Natural killer cell (primary cell): ENCODE measurements at regions not wholly inside any gene's neighbourhood (a gene's known extent, or its start where the extent isn't known, plus 50 kb on each side); places are given as distances from the start of the nearest gene placed in this dataset.

ENCODE experiments used
- ATAC-seq, 3 donors: fragments of 150-1000 bp in 2 of 3; fragments of 200-7000 bp in 1 of 3; cut with Tn5 transposase; 1 replicate in 1 of 3; 2 replicates in 2 of 3; pipeline ENCODE4 v1.10.0; 2021; ENCODE audit warnings: mild to moderate bottlenecking in 2 of 3, moderate library complexity in 2 of 3
- DNase-seq, 2 donors: peaks; one replicate each; pipeline versions ENCODE4 v3.0.0 to v3.0.0-alpha.2; 2013 to 2021; ENCODE audit warnings: mixed read lengths in 1 of 2
- H3K27ac ChIP-seq: one replicate; pipeline ENCODE4 v1.5.1; 2013; ENCODE audit warnings: mild to moderate bottlenecking, low read length
- H3K27me3 ChIP-seq: one replicate; pipeline ENCODE4 v1.6.1; 2013; ENCODE audit warnings: low read length; ENCODE audit not compliant: control insufficient read depth, insufficient read depth
- H3K36me3 ChIP-seq: one replicate; pipeline ENCODE4 v1.6.1; 2013; ENCODE audit warnings: low read length; ENCODE audit not compliant: control insufficient read depth, insufficient read depth
- H3K4me1 ChIP-seq: one replicate; pipeline ENCODE4 v1.6.1; 2013; ENCODE audit warnings: low read length; ENCODE audit not compliant: control insufficient read depth, insufficient read depth
- H3K4me3 ChIP-seq: one replicate; pipeline ENCODE4 v1.5.1; 2013; ENCODE audit warnings: low read length
- H3K9me3 ChIP-seq: one replicate; pipeline ENCODE4 v1.6.1; 2013; ENCODE audit warnings: low read length; ENCODE audit not compliant: control insufficient read depth, insufficient read depth
- H3K27ac Mint-ChIP-seq, 2 donors: one replicate each; pipeline ENCODE4 v1.8.0; 2022; ENCODE audit warnings: mild to moderate bottlenecking in 2 of 2, mixed read lengths in 2 of 2, moderate library complexity in 1 of 2
- H3K27me3 Mint-ChIP-seq, 2 donors: one replicate each; pipeline ENCODE4 v1.8.0; 2022; ENCODE audit warnings: low read depth in 2 of 2, mixed read lengths in 2 of 2
- H3K36me3 Mint-ChIP-seq: one replicate; pipeline ENCODE4 v1.8.0; 2022; ENCODE audit warnings: mixed read lengths
- H3K4me1 Mint-ChIP-seq, 2 donors: one replicate each; pipeline ENCODE4 v1.8.0; 2022; ENCODE audit warnings: mixed read lengths in 2 of 2
- H3K4me3 Mint-ChIP-seq: one replicate; pipeline ENCODE4 v1.8.0; 2022; ENCODE audit warnings: mild to moderate bottlenecking, moderate library complexity, mixed read lengths
- H3K9me3 Mint-ChIP-seq, 2 donors: one replicate each; pipeline ENCODE4 v1.8.0; 2022; ENCODE audit warnings: mixed read lengths in 2 of 2
- WGBS: methylation state at CpG from one replicate; pipeline ENCODE4 v1.1.7; 2013; ENCODE audit warnings: missing lambda C conversion rate; ENCODE audit not compliant: insufficient coverage; 5-methylcytosine and 5-hydroxymethylcytosine counted together
- intact Hi-C: fragments of 100-400 bp; cut with micrococcal nuclease; formaldehyde crosslinking; loops from one replicate; pipeline ENCODE4 v1.14.2; 2022
- TF ChIP-seq, protein P1 (sequence below): fragments of 200-600 bp; IDR thresholded peaks from one replicate; pipeline ENCODE4 v1.8.0; 2022; ENCODE audit warnings: antibody characterized with exemption

DNA sequence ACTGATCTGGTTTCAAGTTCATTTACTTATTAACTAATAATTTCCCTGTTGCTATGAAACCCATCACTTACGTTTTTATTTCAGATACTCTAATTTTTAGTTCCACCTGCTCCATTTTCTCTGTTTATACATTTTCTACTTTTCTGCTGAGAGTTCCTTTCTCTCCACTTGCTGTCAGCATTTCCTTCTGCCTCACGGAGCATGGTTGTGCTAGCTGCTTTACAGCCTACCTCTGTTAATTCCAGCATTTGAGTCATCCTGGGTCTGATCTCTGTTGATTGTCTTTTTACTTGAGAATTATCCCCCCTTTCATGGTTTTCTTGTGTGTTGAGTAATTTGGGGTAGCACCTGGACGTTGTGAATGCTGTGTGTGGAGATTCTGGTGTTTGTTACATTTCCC is 373.2 kb upstream of the C1orf174 start:
- Mint-ChIP-seq H3K27me3 (peaks cover 2 to 13% of the 10 kb centered on the region in 2 donors), H3K9me3 (peaks cover 0 to 3% of the 10 kb centered on the region in 2 donors)

GRCh38 chr1:4273747-4274146 is 373.7 kb upstream of the C1orf174 start:
- H3K4me1 ChIP-seq, result no peaks in the 10 kb centered on the region
- peaks cover 0 to 3% of the 10 kb centered on the region in 2 donors for H3K9me3 Mint-ChIP-seq
- H3K4me3 Mint-ChIP-seq, result no peak overlapping the region
- no peak for DNase-seq
- ATAC-seq, result no peak
- no peak overlapping the region for H3K27ac ChIP-seq
- no peak overlapping the region for H3K27ac Mint-ChIP-seq
- no peaks in the 10 kb centered on the region for H3K36me3 ChIP-seq
- peaks cover 2 to 13% of the 10 kb centered on the region in 2 donors for H3K27me3 Mint-ChIP-seq
- no peaks in the 10 kb centered on the region for H3K36me3 Mint-ChIP-seq
- no peaks in the 10 kb centered on the region for H3K4me1 Mint-ChIP-seq
- no peaks in the 10 kb centered on the region for H3K27me3 ChIP-seq
- H3K9me3 ChIP-seq, result peaks cover 11% of the 10 kb centered on the region
- 64% methylated on average over 4 of the region's 5 CpGs for WGBS
- TF ChIP-seq, protein P1, sequence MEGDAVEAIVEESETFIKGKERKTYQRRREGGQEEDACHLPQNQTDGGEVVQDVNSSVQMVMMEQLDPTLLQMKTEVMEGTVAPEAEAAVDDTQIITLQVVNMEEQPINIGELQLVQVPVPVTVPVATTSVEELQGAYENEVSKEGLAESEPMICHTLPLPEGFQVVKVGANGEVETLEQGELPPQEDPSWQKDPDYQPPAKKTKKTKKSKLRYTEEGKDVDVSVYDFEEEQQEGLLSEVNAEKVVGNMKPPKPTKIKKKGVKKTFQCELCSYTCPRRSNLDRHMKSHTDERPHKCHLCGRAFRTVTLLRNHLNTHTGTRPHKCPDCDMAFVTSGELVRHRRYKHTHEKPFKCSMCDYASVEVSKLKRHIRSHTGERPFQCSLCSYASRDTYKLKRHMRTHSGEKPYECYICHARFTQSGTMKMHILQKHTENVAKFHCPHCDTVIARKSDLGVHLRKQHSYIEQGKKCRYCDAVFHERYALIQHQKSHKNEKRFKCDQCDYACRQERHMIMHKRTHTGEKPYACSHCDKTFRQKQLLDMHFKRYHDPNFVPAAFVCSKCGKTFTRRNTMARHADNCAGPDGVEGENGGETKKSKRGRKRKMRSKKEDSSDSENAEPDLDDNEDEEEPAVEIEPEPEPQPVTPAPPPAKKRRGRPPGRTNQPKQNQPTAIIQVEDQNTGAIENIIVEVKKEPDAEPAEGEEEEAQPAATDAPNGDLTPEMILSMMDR, result no peak
- intact Hi-C loops, result no loop called here
- no peak overlapping the region for H3K4me3 ChIP-seq

More for the DNA sequence above, 373.2 kb upstream of the C1orf174 start:
- ATAC-seq (no peak), DNase-seq (no peak)
- no peak overlapping the region for H3K4me3 Mint-ChIP-seq
- Histone ChIP-seq H3K9me3 (peaks cover 11% of the 10 kb centered on the region), H3K4me1 (no peaks in the 10 kb centered on the region), H3K27ac (no peak overlapping the region), H3K4me3 (no peak overlapping the region), H3K36me3 (no peaks in the 10 kb centered on the region), H3K27me3 (no peaks in the 10 kb centered on the region)
- H3K4me1 Mint-ChIP-seq, result no peaks in the 10 kb centered on the region
- intact Hi-C loops, result no loop called here
- WGBS, result 74% methylated on average over 3 of the region's 3 CpGs
- H3K27ac Mint-ChIP-seq, result no peak overlapping the region
- H3K36me3 Mint-ChIP-seq, result no peaks in the 10 kb centered on the region
- TF ChIP-seq, protein P1, result no peak

DNA sequence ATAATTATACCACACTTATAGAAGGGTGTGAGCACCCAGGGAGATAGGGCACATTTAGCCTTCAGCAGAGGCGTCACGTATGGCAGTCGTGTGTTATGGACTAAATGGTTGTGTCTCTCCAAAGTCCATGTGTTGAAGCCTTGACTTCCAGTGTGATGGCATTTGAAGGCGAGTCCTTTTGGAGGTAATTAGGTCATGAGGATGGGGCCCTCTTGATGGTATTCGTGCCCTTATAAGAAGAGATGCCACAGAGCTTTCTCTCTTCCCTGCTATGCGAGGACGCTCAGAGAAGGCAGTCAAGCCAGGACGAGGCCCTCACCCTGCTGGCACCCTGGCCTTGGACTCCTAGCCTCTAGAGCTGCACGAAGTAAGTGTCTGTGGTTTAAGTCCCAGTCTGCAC is 375.0 kb upstream of the C1orf174 start:
- H3K27ac ChIP-seq, result no peak overlapping the region
- TF ChIP-seq, protein P1, result no peak
- peaks cover 2 to 13% of the 10 kb centered on the region in 2 donors for H3K27me3 Mint-ChIP-seq
- intact Hi-C loops, result no loop called here
- no peaks in the 10 kb centered on the region for H3K36me3 Mint-ChIP-seq
- 79% methylated on average over 9 of the region's 9 CpGs for WGBS
- ATAC-seq (no peak), DNase-seq (no peak)
- no peaks in the 10 kb centered on the region for H3K36me3 ChIP-seq
- no peak overlapping the region for H3K4me3 ChIP-seq
- no peak overlapping the region for H3K4me3 Mint-ChIP-seq
- peaks cover 0 to 3% of the 10 kb centered on the region in 2 donors for H3K9me3 Mint-ChIP-seq
- H3K4me1 Mint-ChIP-seq, result no peaks in the 10 kb centered on the region
- H3K9me3 ChIP-seq, result peaks cover 11% of the 10 kb centered on the region
- H3K4me1 ChIP-seq, result no peaks in the 10 kb centered on the region
- H3K27me3 ChIP-seq, result no peaks in the 10 kb centered on the region
- no peak overlapping the region for H3K27ac Mint-ChIP-seq

DNA sequence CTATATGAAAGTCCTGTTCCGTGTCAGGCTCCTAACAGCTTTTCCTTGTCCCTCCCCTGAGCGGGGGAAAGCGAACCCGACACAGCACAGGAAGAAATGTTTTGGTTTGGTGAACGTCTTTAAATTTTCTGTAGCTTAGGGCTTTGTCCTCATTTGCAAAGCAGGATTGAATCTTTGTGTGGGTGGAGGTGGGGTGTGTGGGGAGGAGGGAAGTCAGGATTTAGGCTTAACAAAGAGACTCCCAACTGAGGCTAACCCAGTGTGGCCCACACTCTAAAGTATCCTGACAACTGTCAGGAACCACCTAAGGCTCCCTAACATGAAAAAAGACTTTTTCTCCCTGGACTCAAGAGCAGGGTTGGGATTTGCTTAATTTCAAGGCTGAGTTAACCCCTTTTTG is 376.2 kb upstream of the C1orf174 start:
- no peak overlapping the region for H3K27ac ChIP-seq
- Mint-ChIP-seq H3K4me1 (no peaks in the 10 kb centered on the region), H3K27ac (no peak overlapping the region), H3K27me3 (peaks cover 2 to 13% of the 10 kb centered on the region in 2 donors), H3K9me3 (peaks cover 0 to 3% of the 10 kb centered on the region in 2 donors), H3K36me3 (no peaks in the 10 kb centered on the region), H3K4me3 (no peak overlapping the region)
- peaks cover 11% of the 10 kb centered on the region for H3K9me3 ChIP-seq
- 44% methylated on average over 5 of the region's 5 CpGs for WGBS
- no peaks in the 10 kb centered on the region for H3K27me3 ChIP-seq
- H3K4me3 ChIP-seq, result no peak overlapping the region
- H3K4me1 ChIP-seq, result no peaks in the 10 kb centered on the region
- TF ChIP-seq, protein P1, result no peak
- DNase-seq (no peak), ATAC-seq (no peak)
- H3K36me3 ChIP-seq, result no peaks in the 10 kb centered on the region
- intact Hi-C loops, result no loop called here
